ENCODE measurements at regions not wholly inside any gene's neighbourhood (a gene's known extent, or its start where the extent isn't known, plus 50 kb on each side); places are given as distances from the start of the nearest gene placed in this dataset.

DNA sequence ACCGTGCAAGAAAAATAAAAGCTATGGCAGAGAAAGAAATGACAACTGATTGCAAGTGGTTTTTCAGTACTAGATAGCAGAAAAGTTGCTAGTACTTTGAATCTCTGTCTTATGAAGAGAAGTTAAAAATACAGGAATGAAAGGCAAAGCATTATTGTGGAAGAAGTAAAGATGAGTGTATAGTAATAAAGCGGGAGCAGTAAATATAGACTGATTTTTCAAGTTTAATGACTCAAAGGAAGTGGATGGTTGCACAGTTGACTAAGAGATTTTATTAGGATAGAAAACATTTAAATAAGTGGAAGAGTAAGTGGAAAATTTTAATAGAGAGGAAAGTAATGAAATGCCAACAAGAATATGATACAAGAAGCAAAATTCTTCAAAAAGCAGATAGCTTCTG, 1076.1 kb upstream of the CADM2 start:
- H3K4me3 ChIP-seq (ENCODE audit: low read depth in 1 of 3, low read length in 3 of 3) = no peak overlapping the region
- DNase-seq (ENCODE audit: low spot score) = no peak
- H3K9ac ChIP-seq (ENCODE audit: low read depth in 1 of 2, low read length in 2 of 2) = no peak overlapping the region
- H3K36me3 ChIP-seq (ENCODE audit: control insufficient read depth in 4 of 4, insufficient read depth in 3 of 4, low read depth in 1 of 4, low read length in 3 of 4) = no peaks in the 10 kb centered on the region
- no peaks in the 10 kb centered on the region for H3K9me3 ChIP-seq (ENCODE audit: control insufficient read depth in 4 of 4, low read length in 3 of 4)
- H3K27me3 ChIP-seq (ENCODE audit: control insufficient read depth in 4 of 4, insufficient read depth in 4 of 4, low read length in 3 of 4) = no peaks in the 10 kb centered on the region
- H3K27ac ChIP-seq (ENCODE audit: low read depth in 1 of 2, low read length in 2 of 2) = no peak overlapping the region
- TF ChIP-seq, protein P1, sequence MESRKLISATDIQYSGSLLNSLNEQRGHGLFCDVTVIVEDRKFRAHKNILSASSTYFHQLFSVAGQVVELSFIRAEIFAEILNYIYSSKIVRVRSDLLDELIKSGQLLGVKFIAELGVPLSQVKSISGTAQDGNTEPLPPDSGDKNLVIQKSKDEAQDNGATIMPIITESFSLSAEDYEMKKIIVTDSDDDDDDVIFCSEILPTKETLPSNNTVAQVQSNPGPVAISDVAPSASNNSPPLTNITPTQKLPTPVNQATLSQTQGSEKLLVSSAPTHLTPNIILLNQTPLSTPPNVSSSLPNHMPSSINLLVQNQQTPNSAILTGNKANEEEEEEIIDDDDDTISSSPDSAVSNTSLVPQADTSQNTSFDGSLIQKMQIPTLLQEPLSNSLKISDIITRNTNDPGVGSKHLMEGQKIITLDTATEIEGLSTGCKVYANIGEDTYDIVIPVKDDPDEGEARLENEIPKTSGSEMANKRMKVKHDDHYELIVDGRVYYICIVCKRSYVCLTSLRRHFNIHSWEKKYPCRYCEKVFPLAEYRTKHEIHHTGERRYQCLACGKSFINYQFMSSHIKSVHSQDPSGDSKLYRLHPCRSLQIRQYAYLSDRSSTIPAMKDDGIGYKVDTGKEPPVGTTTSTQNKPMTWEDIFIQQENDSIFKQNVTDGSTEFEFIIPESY (IDR thresholded peaks at IDR 0.05) = no peak
- no peak for TF ChIP-seq TAF1 (conservative IDR thresholded peaks at IDR 0.05)
- no peak for TF ChIP-seq FOXA2 (IDR thresholded peaks at IDR 0.05)
- TF ChIP-seq YY1 (IDR thresholded peaks at IDR 0.05) = no peak
- no peak for TF ChIP-seq RXRA (IDR thresholded peaks at IDR 0.05)
- TF ChIP-seq, protein P2, sequence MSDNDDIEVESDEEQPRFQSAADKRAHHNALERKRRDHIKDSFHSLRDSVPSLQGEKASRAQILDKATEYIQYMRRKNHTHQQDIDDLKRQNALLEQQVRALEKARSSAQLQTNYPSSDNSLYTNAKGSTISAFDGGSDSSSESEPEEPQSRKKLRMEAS (IDR thresholded peaks at IDR 0.05) = no peak
- TF ChIP-seq, protein P3, sequence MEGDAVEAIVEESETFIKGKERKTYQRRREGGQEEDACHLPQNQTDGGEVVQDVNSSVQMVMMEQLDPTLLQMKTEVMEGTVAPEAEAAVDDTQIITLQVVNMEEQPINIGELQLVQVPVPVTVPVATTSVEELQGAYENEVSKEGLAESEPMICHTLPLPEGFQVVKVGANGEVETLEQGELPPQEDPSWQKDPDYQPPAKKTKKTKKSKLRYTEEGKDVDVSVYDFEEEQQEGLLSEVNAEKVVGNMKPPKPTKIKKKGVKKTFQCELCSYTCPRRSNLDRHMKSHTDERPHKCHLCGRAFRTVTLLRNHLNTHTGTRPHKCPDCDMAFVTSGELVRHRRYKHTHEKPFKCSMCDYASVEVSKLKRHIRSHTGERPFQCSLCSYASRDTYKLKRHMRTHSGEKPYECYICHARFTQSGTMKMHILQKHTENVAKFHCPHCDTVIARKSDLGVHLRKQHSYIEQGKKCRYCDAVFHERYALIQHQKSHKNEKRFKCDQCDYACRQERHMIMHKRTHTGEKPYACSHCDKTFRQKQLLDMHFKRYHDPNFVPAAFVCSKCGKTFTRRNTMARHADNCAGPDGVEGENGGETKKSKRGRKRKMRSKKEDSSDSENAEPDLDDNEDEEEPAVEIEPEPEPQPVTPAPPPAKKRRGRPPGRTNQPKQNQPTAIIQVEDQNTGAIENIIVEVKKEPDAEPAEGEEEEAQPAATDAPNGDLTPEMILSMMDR (IDR thresholded peaks at IDR 0.05; ENCODE audit: low read depth, low read length, missing input control) = no peak
- TF ChIP-seq HNF4A (conservative IDR thresholded peaks at IDR 0.05) = no peak
- TF ChIP-seq RAD21 (IDR thresholded peaks at IDR 0.05) = no peak
- TF ChIP-seq, protein P4, sequence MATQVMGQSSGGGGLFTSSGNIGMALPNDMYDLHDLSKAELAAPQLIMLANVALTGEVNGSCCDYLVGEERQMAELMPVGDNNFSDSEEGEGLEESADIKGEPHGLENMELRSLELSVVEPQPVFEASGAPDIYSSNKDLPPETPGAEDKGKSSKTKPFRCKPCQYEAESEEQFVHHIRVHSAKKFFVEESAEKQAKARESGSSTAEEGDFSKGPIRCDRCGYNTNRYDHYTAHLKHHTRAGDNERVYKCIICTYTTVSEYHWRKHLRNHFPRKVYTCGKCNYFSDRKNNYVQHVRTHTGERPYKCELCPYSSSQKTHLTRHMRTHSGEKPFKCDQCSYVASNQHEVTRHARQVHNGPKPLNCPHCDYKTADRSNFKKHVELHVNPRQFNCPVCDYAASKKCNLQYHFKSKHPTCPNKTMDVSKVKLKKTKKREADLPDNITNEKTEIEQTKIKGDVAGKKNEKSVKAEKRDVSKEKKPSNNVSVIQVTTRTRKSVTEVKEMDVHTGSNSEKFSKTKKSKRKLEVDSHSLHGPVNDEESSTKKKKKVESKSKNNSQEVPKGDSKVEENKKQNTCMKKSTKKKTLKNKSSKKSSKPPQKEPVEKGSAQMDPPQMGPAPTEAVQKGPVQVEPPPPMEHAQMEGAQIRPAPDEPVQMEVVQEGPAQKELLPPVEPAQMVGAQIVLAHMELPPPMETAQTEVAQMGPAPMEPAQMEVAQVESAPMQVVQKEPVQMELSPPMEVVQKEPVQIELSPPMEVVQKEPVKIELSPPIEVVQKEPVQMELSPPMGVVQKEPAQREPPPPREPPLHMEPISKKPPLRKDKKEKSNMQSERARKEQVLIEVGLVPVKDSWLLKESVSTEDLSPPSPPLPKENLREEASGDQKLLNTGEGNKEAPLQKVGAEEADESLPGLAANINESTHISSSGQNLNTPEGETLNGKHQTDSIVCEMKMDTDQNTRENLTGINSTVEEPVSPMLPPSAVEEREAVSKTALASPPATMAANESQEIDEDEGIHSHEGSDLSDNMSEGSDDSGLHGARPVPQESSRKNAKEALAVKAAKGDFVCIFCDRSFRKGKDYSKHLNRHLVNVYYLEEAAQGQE (IDR thresholded peaks at IDR 0.05) = no peak
- no peak for TF ChIP-seq GABPA (IDR thresholded peaks at IDR 0.05 in 1 of 2, conservative IDR thresholded peaks at IDR 0.05 in 1 of 2)
- no peaks in the 10 kb centered on the region for H3K4me1 ChIP-seq (ENCODE audit: control insufficient read depth in 4 of 4, insufficient read depth in 4 of 4, low read length in 3 of 4)
- WGBS = 89% methylated on average over 2 of the region's 2 CpGs

DNA sequence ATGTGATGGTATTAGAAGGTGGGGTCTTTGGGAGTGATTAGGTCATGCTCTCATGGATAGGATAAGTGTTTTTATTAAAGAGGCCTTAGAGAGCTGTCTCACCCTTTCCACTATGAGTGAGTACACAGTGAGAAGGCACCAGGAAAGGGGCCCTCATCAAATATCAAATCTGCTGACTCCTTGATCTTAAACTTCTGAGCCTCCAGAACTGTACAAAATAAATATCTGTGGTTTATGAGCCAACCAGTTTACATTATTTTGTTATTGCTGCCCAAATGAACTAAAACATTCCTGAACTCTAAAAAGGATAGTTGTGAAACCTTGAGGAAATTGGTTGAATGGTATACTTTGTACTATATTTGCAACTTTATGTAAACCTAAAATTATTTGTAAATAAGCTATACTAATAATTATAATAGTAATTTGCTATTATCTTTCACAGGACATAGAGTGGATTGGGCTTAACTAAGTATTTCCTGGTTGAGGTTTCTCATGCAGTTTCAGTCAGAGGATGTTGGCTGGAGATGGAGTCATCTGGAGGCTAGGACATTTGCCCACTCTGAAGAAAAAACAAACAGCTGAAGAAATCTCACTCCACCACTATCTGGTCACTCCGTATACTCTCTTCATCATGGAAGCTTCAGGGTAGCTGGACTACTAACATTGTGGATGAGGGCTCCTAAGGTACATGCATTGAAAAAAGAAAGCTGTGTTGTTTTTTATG, 1068.6 kb upstream of the CADM2 start:
- H3K4me3 ChIP-seq (ENCODE audit: low read depth in 1 of 3, low read length in 3 of 3) = no peak overlapping the region
- H3K27me3 ChIP-seq (ENCODE audit: control insufficient read depth in 4 of 4, insufficient read depth in 4 of 4, low read length in 3 of 4) = no peaks in the 10 kb centered on the region
- no peaks in the 10 kb centered on the region for H3K9me3 ChIP-seq (ENCODE audit: control insufficient read depth in 4 of 4, low read length in 3 of 4)
- H3K27ac ChIP-seq (ENCODE audit: low read depth in 1 of 2, low read length in 2 of 2) = no peak overlapping the region
- H3K9ac ChIP-seq (ENCODE audit: low read depth in 1 of 2, low read length in 2 of 2) = no peak overlapping the region
- TF ChIP-seq, protein P2 (IDR thresholded peaks at IDR 0.05) = no peak
- no peak for TF ChIP-seq FOXA1 (IDR thresholded peaks at IDR 0.05)
- H3K36me3 ChIP-seq (ENCODE audit: control insufficient read depth in 4 of 4, insufficient read depth in 3 of 4, low read depth in 1 of 4, low read length in 3 of 4) = no peaks in the 10 kb centered on the region
- 74% methylated on average over 1 of the region's 1 CpG for WGBS
- DNase-seq (ENCODE audit: low spot score) = no peak
- H3K4me1 ChIP-seq (ENCODE audit: control insufficient read depth in 4 of 4, insufficient read depth in 4 of 4, low read length in 3 of 4) = no peaks in the 10 kb centered on the region

Measured in liver (tissue), 8 donors.